ENCODE measurements at regions not wholly inside any gene's neighbourhood (a gene's known extent, or its start where the extent isn't known, plus 50 kb on each side); places are given as distances from the start of the nearest gene placed in this dataset.

DNA sequence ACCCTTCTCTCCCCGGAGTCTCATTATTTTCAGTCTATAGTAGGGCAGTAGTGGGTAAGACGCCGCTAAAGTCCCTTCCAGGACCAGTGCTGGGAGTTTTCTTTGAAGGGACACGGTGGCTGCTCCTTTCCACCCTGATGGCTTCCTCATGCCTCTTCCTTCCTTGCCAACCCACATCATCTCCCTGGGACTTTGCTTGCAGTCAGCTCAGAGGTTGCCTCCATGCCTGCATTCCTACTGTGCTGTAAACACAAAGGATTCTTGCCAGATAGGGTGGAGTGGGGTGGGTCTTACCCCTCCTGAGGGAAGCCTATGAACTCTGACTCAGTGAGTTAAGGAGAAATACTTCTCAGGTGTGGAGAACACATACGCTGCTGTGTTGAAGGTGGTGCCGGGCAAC is 59.9 kb upstream of the IGFBP3 start:
- Histone ChIP-seq H3K36me3 (ENCODE audit: control insufficient read depth in 2 of 4, insufficient read depth in 4 of 4, low read length in 3 of 4) (no peaks in the 10 kb centered on the region), H4K91ac (replicated peaks; ENCODE audit: insufficient read length, low read length) (no peak overlapping the region), H3K56ac (replicated peaks; ENCODE audit: insufficient read length, low read depth, low read length) (no peak overlapping the region), H3K4ac (replicated peaks; ENCODE audit: insufficient read length, low read depth, low read length) (no peak overlapping the region), H2AK5ac (ENCODE audit: low read depth, low read length) (no peak overlapping the region), H3K4me3 (ENCODE audit: extremely low read depth in 1 of 4, insufficient read depth in 2 of 4, low read depth in 3 of 4, low read length in 4 of 4) (no peak overlapping the region), H2BK15ac (ENCODE audit: low read length) (no peak overlapping the region), H3K9me3 (ENCODE audit: insufficient read depth in 2 of 2, low read depth in 1 of 2, low read length in 1 of 2) (peaks cover 0 to 4% of the 10 kb centered on the region in 2 experiments; a peak in 3 of 4 replicates), H3K23me2 (ENCODE audit: low read depth, low read length) (no peaks in the 10 kb centered on the region), H3K27ac (ENCODE audit: low read depth, low read length) (no peak overlapping the region), H3K23ac (ENCODE audit: insufficient read length) (no peak overlapping the region), H2BK20ac (ENCODE audit: low read length) (no peak overlapping the region), H4K8ac (ENCODE audit: extremely low read depth, insufficient read depth, low read length) (no peak overlapping the region; the same call in 1 of the 2 replicates), H3K79me2 (ENCODE audit: control insufficient read depth in 1 of 2, insufficient read depth in 2 of 2, low read length in 2 of 2) (no peaks in the 10 kb centered on the region), H3K79me1 (ENCODE audit: low read depth, low read length) (no peaks in the 10 kb centered on the region), H3K18ac (ENCODE audit: extremely low read depth, low read length) (no peak overlapping the region), H4K5ac (ENCODE audit: insufficient read length, low read depth, low read length) (no peak overlapping the region), H2BK5ac (ENCODE audit: low read depth, low read length) (no peak overlapping the region), H3K9ac (replicated peaks in 1 of 4; ENCODE audit: extremely low read depth in 1 of 4, low read depth in 3 of 4, low read length in 3 of 4) (no peak overlapping the region), H3K4me2 (ENCODE audit: insufficient read depth in 1 of 2, low read depth in 2 of 2, low read length in 2 of 2) (no peak overlapping the region), H3K4me1 (replicated peaks in 1 of 4; ENCODE audit: control insufficient read depth in 3 of 4, insufficient read depth in 4 of 4, low read length in 3 of 4) (peaks cover 0 to 7% (median 6%) of the 10 kb centered on the region in 4 experiments; a peak in 5 of 7 replicates), H3K14ac (ENCODE audit: insufficient read length) (no peak overlapping the region), H2AFZ (ENCODE audit: low read length) (no peak overlapping the region), H4K20me1 (replicated peaks in 1 of 2; ENCODE audit: control insufficient read depth in 1 of 2, insufficient read depth in 2 of 2, low read length in 2 of 2) (no peaks in the 10 kb centered on the region), H3K27me3 (replicated peaks in 1 of 4; ENCODE audit: control insufficient read depth in 3 of 4, extremely low read depth in 1 of 4, insufficient read depth in 3 of 4, low read length in 3 of 4) (no peaks in the 10 kb centered on the region), H2BK12ac (ENCODE audit: low read depth, low read length) (no peak overlapping the region), H2BK120ac (replicated peaks; ENCODE audit: low read depth, low read length) (no peak overlapping the region)
- 92% methylated on average over 6 of the region's 6 CpGs; no CpG with 5 or more reads in 1 of the 2 experiments for WGBS, 2 experiments (ENCODE audit: extremely low coverage in 1 of 2, insufficient coverage in 1 of 2, insufficient read length in 1 of 2, insufficient replicate concordance in 2 of 2, low coverage in 1 of 2, low lambda C conversion rate in 2 of 2, missing lambda C conversion rate in 1 of 2)
- ChIA-PET CTCF (ENCODE audit: partially characterized antibody) (no interaction called here), POLR2A (ENCODE audit: partially characterized antibody) (no interaction called here)
- DNase-seq (ENCODE audit: low read depth in 1 of 2, low spot score in 2 of 2) (no peak), FAIRE-seq (no peak)
- no peak for TF ChIP-seq RFX5 (IDR thresholded peaks at IDR 0.05; ENCODE audit: borderline replicate concordance, low read depth, low read length)
- TF ChIP-seq, protein P1, sequence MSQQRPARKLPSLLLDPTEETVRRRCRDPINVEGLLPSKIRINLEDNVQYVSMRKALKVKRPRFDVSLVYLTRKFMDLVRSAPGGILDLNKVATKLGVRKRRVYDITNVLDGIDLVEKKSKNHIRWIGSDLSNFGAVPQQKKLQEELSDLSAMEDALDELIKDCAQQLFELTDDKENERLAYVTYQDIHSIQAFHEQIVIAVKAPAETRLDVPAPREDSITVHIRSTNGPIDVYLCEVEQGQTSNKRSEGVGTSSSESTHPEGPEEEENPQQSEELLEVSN (IDR thresholded peaks at IDR 0.05): no peak
- TF ChIP-seq KDM4A (IDR thresholded peaks at IDR 0.05; ENCODE audit: low read depth, low read length, severe bottlenecking): no peak
- no peak for TF ChIP-seq CBX8 (IDR thresholded peaks at IDR 0.05; ENCODE audit: borderline replicate concordance, low read depth, low read length)
- TF ChIP-seq, protein P2, sequence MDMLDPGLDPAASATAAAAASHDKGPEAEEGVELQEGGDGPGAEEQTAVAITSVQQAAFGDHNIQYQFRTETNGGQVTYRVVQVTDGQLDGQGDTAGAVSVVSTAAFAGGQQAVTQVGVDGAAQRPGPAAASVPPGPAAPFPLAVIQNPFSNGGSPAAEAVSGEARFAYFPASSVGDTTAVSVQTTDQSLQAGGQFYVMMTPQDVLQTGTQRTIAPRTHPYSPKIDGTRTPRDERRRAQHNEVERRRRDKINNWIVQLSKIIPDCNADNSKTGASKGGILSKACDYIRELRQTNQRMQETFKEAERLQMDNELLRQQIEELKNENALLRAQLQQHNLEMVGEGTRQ (IDR thresholded peaks at IDR 0.05; ENCODE audit: low read length): no peak
- no peak for TF ChIP-seq GTF2F1 (IDR thresholded peaks at IDR 0.05; ENCODE audit: borderline replicate concordance, low read depth, low read length)
- no peak for TF ChIP-seq SAP30 (IDR thresholded peaks at IDR 0.05; ENCODE audit: insufficient read depth, insufficient replicate concordance, low read length)
- TF ChIP-seq EP300 (IDR thresholded peaks at IDR 0.05; ENCODE audit: borderline replicate concordance in 1 of 2, low read depth in 2 of 2, low read length in 2 of 2): no peak
- TF ChIP-seq EGR1 (IDR thresholded peaks at IDR 0.05; ENCODE audit: borderline replicate concordance, low read depth, low read length): no peak
- no peak for TF ChIP-seq TAF1 (IDR thresholded peaks at IDR 0.05; ENCODE audit: low read depth, low read length)

All from H1 (cell line).